SW480 (cell line): ENCODE measurements at regions not wholly inside any gene's neighbourhood (a gene's known extent, or its start where the extent isn't known, plus 50 kb on each side); places are given as distances from the start of the nearest gene placed in this dataset.
A peak's percentile ranks its signal among the peaks of the same experiment; 100 is the strongest.
"Not testable (repeated sequence)": the region's sequence is repeated elsewhere in the genome, so short reads cannot be mapped to it uniquely, and the experiment has no call there.

Experiments
- DNase-seq: peaks from one replicate; pipeline ENCODE4 v3.0.0-alpha.2; 2016; ENCODE audit warnings: low spot score

DNA sequence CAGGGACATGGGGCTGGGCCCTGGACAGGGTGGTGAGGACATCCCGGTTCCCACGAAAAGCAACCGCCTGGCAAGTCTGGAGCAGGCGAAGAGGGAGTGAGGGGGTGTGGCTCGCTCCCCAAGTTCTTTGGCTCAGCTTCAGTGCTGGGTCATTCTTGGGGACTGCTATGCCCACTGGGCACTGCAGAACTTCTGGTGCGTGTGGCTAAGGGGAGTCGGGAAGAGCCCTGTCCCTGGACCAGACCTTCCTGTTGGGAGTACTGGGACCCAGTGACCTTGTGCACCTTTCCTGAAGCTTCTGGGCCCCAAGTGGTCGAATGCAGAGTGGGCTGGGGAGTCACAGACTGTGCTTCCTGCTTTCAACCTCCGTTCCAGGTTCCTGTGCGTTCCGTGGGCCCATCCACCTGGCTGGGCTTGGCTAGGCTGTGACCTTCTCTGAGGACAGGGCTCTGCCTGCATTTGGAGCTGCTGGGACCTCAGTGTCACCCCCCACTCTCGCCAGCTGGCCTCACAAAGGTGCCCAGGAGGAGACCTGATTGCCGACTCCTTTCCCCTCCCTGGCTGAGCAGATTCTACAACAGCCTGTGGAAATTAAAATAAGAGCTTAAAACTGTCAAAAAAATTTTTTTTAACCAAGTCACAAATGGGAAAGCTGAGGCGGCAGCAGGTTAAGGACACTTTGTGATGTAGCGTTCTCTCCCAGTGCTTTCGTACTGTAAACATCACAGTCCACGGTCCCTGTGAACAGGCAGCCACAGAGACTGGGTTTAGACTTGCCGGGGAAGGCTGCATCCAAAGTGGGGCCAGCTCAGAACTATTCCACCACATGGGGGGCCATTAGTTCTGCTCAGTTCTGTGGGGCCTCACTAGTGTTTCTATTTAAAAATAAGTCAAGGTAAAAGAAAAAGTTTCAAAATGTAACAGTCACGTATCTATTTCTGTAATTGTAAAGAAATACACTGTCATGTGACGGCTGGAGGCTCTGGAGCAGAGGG lies 63.8 kb upstream of the WNT7B start:
- no peak for DNase-seq

DNA sequence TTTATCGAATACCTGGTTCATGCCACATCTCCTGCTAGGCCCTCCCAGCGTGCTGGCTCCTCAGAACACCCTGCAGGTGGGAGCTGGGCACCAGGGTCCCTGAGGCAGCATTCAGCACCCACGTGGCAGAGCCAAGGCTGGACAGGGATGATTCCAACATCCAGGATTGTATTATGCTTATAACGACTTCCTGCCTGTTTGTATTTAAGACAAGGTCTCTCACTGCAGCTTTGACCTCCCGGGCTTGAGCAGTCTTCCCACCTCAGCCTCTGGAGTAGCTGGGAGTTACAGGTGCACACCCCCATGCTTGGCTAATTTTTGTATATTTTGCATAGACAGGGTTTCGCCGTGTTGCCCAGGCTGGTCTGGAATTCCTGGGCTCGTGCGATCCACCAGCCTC lies 64.7 kb upstream of the WNT7B start:
- DNase-seq = no peak

DNA sequence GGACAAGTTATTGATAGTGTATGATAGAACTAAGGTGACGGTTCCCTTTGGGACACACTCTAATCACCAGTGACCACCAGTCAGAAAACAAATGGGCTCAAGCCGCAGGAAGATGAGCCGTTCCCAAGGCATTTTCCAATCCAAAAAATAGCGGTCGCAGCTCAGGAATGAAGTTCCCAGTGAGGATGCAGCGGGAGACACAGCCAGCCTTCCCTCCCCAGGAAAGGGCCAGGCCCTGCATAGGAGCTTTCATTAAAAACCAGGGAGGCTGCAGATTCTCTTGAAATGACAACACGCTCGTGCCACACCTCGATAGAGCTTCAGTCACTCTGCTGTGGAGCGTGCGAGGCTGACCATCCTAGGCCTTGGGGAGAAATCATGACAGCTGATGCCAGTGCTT lies 65.8 kb upstream of the WNT7B start:
- DNase-seq = no peak

DNA sequence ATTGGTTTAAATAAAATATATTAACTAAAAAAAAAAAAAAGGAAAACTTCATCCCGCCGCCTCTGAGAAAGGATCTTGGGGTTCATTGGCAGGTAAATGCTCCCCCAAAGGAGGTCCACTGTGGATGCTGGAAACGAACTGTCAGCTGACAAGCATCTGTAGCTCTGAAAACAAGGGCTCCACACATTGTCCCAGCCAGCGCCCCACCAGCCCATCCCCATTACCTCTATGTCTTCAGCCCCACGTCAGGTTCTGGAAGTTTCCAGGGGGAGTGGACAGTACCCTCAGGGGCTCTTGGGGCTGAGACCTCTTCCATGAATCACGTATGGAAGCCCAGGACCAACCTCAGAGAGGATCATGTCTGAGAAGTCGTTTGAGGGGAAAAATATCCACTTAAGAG lies 66.4 kb upstream of the WNT7B start:
- DNase-seq = no peak

DNA sequence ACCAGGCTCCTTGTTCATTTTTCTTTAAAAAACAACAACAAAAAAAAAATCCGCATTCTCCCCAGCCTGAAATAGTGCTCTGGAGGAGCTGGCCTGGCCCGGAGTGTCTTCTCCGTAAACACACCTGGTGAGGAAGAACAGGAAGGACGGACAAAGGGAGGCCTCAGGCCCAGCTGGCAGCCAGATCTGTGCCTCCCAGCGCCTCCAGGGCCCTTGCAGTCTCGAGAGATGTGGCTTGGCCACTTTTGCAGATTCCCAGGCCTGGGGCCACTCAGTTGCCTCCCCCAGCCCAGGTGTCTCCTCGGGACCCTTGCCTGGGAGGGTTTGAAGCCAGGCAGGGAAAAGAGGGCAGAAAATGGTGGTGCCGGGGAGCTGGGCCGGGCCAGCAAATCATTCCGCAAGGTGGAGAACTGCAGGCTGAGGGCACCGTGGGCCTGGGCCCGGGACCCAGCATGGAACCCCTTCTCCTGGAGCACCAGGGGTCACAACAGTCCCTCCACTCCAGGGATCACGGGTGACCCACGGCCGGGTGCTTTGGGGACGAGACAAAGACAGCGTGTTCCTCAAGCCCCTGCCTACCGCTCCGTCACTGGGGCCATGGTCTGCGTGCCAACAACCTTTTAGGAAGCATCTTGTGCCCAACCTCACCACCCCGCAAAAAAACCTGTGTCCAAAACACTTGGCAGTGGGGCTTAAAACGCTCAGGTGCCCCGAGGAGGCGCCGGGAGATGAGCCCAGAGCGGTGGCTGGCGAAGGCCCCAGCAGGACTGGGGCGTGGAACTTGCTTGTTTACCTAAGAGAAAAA lies 67.1 kb upstream of the WNT7B start:
- DNase-seq = no peak

DNA sequence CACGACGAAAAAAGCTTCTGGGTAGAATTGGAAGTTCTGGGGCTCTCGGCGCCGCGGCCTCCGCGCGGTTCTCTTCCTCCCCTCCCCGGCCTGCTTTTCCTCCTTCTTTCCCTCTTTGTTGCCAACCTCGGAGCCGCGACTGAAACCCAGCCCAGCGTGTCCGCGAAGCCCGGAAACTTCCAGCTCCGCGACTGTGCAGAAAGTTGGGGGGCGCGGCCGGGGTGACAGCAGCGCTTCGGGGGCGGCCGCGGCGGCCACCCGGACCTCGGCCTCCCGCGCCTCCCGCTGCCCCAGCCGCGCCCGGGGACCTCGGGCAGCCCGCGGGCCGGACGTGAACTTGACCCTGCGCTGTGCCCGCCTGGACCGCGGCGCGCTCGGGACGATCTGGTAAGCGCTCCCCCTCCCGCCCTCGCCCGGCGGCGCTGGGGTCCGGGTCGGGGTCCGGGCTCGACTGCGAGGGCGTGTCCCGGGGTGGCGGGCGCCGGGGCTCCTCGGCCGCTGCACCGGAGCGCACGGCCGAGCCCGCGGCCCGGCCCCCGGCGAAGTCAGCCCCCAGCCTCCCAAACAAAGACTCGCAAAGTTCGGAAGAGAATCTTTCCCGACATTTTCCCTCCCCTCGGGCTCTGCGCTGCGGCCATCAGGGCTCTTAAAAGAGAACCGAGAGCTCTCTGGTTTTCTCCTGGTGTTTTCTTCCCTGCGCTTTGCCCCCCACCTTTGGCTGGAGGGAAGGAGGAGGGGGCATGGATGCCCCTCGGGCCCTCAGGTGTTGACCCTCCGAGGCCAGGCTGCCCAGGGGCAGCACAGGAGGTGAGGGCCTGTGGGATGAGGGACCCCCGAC lies 67.9 kb upstream of the WNT7B start:
- DNase-seq = no peak

DNA sequence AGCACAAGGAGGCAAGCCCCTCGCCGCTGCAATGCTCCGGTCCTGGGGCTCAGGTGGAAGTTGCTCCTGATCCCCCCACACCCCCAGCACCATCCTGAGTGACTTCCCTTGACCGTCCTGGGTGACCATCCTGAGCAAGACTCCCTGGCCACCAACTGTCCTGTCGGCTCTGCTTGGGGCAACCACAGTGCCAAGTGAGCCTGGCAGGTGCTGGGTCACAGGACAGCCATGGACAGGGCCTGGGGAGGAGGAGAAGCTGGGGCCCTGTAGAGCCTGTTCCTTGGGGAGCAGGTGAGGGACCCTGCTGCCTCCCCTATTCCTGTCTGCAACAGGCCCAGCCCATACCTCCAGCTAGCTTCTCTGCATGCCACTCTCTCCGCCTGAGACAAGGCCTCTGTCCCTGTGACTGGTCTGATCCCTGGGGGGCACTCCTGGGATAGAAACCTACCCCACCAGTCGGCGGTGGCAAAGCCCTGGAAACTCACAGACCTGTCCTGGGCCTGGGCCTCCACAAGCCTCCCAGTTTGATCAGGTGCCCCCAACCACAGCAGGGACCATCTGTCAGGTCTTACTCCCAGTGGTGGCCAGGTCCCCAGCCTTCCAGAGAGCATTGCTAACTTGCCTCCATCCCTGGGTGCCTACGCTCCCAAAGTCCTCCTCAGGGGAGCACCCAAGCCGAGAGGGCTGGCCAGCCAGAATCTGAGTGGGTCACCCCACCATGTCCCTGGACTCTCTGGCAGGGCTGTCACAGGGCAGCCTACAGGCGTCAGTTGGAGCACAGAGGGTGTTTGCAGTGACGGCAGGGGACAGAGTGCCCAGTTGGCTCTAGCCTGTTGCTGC lies 68.7 kb upstream of the WNT7B start:
- no peak for DNase-seq

DNA sequence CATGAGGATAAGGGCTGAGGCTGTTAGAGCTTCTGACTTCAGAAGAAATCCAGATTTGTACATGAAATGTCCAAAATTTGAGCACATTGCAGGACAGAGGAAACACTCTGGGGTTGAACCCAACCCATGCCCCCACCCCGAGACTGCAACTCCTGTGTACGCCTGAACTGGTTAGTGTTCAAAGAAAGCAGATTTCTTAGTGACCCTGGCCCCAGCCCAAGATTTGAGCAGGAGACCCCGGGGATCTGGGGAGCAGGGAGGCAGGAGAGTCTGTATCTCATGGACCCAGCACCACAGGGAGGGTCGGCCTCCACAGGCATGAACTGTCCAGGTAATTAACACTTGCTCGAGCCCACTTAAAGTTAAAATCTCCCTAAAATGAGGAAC lies 69.3 kb upstream of the WNT7B start:
- DNase-seq = no peak

DNA sequence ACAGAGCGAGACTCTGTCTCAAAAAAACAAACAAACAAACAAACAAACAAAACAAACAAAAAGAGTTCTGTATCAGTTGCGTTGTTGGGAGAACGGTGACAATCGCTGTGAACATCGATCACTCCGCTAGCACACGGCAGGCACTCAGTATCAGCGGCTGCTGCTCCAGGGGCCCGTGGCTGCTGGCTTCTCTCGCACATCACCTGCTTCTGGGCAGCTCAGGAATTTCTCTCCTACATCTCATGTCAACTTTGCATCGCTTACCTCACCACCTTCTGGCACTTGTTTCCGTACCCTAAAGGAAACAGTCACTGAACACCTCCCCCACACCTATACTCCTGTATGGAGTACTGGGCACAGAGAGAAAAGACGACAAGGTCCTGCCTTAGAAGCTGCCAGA lies 70.3 kb upstream of the WNT7B start:
- no peak for DNase-seq

DNA sequence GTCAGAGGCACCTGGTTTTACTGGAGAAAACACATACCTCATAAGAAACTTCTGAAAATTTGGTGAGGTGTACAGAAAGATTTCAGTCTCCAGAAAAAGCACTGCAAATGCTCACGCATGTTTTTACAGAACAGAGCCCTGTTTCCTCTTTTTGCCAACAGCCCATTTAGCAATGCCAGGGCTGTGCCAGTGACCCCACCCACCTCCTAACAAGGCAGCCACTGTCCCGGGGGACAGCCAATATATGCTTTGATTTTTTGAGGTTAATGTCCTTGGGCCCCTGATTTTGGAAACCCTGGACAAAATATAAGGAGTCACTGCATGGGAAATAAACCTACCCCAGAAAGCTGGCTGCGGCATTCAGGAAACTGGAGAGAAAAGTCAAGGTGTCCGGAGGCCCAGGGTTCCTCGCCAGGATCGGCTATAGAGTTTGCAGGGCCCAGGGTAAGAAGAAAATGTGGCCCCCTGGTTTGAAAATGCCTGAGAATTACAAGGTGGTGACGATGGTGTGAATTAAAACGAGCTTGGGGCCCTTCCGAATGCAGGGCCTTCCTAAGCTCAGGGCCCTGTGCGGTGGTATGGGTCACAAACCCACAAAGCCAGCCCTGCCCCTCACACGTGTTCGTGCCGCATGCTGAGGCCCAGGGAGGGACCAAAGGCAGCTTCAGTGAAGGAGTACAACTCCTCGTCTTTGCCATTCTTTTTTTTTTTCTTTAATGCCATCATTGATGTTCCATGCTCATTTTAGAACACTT lies 71.1 kb upstream of the WNT7B start:
- no peak for DNase-seq

DNA sequence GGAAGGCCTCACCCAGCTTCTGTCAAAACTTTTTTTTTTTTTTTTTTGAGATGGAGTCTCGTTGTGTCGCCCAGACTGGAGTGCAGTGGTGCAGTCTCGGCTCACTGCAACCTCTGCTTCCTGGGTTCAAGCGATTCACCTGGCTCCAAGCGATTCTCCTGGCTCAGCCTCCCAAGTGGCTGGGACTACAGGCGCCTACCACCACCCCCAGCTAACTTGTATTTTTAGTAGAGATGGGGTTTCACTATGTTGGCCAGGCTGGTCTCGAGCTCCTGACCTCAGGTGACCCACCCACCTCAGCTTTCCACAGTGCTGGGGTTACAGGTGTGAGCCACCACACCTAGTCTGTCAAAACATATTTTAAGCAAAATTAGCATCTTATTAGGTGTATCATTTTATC lies 71.7 kb upstream of the WNT7B start:
- DNase-seq = not testable (repeated sequence)

DNA sequence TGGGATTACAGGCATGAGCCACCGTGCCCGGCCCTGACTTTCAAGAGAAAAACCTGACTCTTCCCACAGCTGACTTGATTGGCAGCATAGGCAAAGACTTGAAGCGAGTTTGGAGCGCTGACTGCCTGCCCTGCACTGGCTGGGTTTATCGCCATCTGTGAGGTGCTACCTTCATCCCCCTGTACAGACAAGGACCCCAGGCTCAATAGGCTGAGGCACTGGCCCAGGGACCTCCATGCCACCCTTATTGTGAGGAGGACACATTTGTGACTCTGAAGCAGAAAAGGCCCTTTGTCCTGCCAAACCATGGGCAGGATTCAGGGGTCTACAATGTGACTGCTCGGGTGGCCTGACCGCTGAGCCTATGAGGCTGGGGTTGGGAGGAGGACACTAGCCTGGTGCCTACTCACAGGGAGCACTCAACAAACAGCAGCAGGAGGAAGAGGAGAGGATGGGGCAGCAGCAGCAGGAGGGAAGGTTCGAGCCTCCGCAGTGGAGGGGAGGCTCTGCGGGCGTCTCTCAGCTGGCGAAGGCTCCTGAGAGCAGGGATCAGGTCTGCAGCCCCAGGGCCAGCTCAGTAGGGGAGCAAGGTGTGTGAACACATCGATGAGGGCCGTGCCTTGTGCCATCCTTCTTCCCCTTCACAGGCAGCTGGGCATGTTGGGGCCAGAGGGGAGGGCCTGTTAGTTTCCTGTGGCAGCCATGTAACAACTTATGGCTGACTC lies 72.9 kb upstream of the WNT7B start:
- DNase-seq = no peak

DNA sequence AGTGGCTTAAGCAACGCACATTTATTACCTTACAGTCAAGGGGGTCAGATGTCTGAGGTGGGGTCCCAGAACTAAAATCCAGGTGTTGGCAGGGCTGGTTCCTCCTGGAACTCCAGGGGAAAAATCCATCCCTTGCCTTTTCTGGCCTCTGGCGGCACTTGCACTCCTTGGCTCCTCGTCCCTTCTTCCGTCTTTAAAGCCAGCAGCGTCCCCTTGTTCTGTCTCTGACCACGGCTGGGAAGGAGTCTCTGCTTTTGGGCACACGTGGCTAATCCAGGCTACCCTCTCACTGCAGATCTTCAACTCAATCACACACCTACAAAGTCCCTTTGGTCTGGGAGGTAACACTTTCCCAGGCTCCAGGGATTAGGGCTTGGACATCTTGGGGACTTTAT lies 73.5 kb upstream of the WNT7B start:
- no peak for DNase-seq

DNA sequence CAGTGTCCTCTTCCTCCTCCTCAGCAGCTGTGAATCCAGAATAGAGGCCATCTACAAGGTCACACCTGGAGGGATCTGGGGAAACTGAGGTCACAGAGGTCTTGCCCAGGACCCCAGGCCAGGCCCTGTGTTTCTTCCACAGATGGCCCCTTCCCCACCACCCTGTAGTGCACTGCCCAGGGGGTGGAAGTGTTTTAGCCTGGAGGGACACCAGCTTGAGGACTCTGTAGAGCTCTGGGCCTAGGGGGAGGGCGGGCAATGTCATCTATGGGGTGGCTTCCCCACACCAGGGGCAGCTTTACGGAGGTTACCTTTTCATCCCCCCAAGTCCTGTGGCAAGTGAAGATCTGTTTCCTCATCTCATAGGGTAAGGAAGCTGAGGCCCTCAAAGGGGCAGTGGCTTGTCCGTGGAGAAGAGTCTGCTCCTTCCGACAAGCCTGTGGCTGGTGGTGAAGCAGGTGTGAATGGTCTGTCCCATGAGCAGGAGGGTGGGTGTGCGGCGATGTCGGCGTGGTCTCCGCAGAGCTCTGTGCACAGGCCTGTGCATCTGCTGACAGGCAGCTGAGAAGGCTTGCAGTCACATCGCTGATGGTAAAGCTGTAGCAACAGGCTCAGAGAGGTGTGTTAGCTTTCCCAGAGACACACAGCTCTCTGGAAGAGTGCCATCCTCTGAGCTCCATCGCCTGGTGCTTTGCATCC lies 74.1 kb upstream of the WNT7B start:
- no peak for DNase-seq

DNA sequence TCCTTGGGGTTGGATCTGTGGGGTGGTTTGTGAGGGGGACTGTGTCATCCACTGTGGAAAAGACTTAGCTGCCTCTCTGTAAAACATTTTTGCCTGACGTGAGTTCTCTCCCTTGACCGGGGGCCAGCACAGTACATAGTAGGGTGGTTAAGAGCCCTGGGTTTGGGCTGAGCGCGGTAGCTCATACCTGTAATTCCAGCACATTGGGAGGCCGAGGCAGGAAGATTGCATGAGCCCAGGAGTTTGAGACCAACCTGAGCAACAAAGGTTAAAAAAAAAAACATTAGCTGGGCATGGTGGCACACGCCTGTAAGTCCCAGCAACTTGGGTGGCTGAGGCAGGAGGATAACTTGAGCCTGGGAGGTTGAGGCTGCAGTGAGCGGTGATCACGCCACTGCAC lies 74.7 kb upstream of the WNT7B start:
- DNase-seq = no peak

DNA sequence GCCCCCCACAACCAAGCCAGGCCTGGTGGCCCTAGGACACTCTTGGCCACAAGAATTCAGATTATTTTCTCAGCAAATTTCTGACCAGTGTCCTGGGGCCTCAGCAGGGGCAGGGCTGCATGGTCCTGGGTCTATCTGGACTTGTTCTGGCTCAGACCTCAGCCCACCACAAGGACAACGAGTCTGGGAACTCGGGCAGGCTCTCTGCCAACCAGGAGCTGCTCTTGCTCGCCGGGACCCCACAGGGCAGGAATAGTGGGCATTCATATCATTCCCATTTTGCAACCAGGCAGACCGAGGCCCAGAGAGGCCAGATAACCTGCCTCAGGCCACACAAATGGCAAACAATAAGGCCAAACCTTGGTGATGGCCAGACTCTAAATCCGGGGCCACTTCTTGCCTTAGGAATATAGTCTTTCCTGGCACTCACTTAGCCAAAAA lies 75.4 kb upstream of the WNT7B start:
- no peak for DNase-seq

DNA sequence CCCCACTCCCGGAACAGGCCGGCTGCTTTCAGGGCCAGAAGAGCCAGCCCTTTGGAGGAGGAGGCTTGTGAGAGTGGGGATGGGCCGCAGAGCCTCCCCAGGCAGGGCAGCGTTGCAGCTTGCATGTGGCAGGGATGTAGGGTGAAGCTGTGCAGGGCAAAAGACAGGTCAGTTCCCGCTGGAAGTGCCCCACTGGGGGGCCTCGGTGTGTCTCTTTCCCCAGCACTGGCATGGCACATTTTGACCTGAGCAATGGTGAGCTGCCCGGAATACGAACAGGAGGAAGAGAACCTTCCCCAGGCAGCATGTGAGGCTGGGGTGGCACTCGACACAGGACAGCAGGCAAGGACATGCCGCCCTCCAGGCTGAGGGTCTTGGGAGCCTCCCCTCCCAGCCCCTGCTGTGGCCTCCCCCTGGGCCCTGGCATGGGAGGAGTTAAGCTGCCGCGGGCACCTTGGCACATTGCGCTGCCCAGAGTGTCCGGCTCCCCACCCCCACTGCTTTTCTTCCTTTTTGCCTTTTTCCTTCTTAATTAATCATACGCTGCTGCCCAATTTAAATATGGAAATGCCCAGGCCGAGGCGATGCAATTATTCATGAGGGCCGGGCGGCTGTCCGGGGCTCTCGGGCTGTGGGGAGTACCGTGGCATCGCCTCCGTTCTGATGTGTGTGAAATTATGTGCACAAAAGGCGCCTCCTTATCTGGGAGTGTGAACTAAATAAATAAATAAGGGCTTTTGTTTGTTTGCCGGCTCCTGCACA lies 76.0 kb upstream of the WNT7B start:
- peak; percentile 87 for DNase-seq

DNA sequence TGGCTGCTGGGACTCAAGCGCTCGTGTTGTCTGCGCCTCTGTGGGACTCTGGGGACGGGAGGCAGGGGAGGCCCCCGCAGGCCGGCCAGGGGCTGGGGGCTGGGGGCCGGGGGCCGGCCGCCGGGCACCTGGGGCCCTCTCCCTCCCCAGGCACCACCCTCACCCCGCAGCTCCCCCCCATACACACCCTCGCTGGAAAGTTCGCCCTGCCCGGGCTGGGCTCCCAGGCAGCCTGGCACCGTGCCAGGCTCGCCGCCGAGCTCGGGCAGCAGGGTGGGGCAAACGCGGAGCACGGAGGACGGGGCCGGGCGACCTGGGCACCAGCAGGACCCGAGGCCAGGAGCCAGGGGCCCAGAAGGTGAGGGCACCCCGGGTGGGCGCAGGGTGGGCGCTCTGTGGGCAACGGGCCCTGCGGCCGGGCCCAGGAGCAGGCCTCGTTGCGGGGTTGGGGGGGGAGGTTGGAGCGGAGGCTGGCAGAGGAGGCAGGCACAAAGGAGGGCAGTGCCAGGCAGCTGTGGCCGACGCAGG lies 76.7 kb upstream of the WNT7B start:
- DNase-seq = peak; percentile 65
